COLO668 (cell line): ENCODE measurements at regions not wholly inside any gene's neighbourhood (a gene's known extent, or its start where the extent isn't known, plus 50 kb on each side); places are given as distances from the start of the nearest gene placed in this dataset.
A peak's percentile ranks its signal among the peaks of the same experiment; 100 is the strongest.
"Not testable (repeated sequence)": the region's sequence is repeated elsewhere in the genome, so short reads cannot be mapped to it uniquely, and the experiment has no call there.

ENCODE experiments used
- DNase-seq: peaks from one replicate; lab custom pipeline; 2025; ENCODE audit not compliant: unreplicated experiment; lab: John Stamatoyannopoulos, UW

DNA sequence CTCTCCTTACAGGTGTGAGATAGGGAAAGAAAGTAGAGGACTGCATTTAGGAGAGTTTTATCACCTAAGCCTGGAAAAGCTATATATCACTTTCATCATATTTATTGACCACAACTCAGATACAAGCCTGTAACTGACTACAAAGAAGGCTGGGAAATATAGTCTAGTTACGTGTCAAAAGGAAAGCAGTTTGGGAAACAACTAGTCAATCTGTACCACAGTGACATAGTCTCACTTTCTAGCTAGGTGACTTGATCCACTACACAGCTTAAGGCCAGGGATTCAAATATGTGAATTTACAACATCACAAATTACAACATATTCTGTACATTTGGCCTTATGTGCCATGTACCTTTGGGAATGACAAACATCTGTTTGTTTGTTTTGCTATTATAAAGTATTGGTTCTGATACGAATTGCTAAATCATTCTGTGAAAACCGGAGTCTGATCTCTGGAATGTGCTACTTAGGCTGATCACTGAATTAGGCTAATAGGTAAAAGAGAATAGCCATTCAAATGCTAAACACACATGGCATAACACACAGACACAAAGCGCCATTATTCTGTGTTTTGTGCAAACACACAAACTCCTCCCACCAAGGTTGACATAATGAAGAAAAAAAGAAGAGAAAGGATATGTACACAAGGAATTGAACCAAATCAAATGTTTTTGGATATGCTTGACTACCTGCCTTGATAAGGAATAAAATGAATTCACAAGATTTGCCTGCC is 279.8 kb downstream of the DUSP6 start:
- DNase-seq = peak; percentile 39

GRCh38 chr12:89070603-89071002 is 281.7 kb downstream of the DUSP6 start:
- DNase-seq = no peak

- no peak for DNase-seq
Observed at GRCh38 chr12:89069431-89069830, 282.9 kb downstream of the DUSP6 start.

DNA sequence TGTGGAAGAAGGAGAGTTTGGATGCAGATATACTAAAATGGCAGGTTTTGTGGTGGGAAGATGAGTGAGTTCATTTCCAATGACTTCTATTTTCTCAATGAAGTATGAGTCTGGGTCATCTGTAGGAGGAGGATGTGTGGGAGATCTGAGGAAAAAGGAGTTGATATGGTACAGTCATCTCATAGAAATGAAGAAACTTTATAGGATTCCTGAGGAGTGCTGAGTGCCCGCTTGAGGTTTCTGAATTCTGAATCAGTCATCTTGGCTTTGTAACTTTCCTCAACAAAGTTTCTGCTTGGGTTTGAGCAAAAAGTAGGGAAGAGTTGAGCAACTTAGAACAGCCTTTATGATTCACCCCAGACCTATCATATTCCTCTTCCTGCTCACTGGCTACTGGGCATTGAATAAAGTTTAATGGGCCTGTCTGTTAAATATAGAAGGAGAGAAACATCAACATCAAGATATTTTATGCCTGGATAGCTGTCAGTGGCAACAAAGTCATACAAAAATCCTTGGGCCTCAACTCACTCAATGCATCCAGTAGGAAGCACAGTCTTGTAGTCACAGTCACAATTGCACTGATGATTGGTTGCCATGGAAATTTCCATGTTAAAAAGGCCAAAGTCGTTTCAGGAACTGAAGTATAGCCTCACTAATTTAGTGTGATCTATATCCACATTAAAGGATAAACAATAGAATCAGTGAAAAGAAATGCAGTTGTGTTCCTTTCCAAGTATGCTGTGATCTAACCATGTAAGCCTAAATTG is 284.7 kb downstream of the DUSP6 start:
- DNase-seq = no peak

- DNase-seq = no peak
Observed at GRCh38 chr12:89064780-89065179, 287.5 kb downstream of the DUSP6 start.

- DNase-seq = no peak
Observed at GRCh38 chr12:89064151-89064550, 288.1 kb downstream of the DUSP6 start.

- DNase-seq = no peak
Observed at GRCh38 chr12:89062996-89063395, 289.3 kb downstream of the DUSP6 start.

DNA sequence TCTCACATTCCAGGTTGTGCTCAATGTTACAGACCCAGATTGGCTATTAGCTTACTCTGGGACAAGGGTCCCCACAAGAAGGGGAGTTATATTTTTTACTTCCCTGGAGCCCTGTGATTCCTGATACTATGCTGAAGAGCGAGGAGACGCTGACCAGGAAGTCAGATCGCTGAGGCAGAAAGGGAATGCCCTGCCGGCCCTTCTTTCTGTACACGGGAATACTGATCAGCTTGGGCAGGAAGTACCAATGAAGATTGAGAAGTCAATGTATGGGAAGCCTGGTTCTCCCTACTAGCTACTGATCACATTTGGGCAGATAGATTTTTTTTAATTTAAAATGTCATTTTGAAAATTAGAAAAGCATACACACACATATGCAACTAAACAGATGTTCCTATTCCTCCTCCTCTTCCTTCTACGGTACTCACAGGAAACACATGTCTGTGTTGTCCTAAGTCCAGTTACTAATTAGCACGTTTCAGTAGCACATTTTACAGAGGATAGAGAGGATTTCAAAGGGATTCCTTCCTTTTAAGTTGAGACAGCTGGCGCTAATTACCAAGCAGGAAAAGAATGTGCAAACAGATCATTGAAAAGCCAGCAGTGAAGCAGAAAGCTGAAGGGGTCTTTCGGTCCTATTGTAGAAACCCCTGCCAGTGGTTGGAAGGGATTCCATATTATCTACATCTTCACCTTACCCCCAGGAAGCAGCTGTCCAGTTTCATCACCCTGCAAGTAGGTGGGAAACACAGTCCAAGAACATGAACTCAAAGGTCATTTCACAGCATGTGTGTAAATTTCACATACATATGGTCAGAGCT is 292.4 kb downstream of the DUSP6 start:
- no peak for DNase-seq

DNA sequence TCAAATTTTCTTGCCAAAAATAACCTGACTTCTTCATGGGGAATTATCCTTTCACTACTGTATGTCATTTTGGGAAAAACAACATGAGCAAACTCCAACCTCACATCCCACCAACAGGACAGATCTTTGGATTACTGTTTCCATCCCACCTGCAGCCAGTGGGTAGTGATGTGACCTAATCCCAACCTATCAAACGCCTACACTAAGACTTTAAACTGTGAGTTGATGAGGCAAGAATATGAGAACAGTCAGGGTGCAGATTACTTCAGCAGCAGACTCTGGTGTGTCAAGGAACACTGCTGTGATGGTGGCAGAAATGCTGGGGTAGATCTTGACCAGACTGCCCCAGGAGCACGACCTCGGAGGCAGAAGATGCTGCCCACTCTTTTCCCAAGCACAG is 293.2 kb downstream of the DUSP6 start:
- no peak for DNase-seq

DNA sequence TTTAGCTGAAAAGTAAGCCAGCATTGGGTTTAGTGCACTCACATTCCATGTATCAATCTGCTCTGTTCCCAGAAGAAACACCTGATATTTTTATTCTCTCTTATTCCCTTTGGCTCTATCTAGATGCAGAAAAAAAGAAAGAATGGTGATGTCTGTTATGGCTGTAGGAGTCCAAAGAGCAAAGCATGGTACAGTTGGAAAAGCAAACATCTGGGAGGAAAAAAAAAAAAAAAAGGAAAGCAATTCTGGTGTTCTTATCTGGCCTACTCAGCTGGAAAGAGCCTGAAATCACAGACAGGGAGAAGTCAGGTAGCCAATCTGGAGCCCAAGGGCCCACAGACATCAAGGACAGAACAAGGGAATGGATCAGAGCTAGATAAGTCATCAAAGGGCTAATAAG is 293.9 kb downstream of the DUSP6 start:
- no peak for DNase-seq

DNA sequence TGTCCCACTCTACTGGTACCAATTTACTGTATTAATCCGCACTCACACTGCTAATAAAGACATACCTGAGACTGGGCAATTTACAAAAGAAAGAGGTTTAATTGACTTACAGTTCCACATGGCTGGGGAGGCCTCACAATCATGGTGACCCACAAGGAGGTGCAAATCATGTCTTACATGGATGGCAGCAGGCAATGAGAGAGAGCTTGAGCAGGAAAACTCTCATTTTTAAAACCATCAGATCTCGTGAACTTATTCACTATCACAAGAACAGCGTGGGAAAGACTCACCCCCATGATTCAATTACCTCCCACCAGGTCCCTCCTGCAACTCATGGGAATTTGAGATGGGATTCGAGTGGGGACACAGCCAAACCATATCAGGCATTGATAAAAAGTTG is 298.5 kb downstream of the DUSP6 start:
- not testable (repeated sequence) for DNase-seq

DNA sequence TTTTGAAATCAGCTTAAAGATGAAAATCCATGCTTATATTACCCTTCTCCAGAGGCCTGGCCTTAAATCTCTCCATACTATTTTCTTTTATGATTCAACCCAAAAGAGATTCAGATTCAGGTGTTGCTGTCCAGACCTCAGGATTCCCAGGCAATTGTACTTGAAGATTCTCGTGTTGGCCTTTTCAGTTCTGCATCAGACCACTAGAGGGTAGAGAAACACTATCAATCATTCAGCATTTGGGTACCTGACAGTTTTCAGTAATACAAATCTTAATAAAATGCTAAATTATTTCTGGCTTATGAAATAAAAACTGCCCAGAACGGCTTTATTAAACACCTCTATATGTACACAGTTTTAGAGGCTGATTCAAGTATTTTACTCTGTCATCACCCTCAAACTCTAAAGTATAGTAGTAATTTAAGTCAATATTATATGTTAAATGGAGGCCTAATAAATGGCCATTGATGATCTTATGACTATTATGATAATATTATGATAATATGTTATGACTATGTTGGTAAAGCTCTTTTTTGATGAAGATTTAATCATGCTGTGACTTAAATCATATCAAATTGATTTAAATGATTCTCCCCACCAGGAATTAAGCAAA is 301.1 kb downstream of the DUSP6 start:
- peak; percentile 50 for DNase-seq

DNA sequence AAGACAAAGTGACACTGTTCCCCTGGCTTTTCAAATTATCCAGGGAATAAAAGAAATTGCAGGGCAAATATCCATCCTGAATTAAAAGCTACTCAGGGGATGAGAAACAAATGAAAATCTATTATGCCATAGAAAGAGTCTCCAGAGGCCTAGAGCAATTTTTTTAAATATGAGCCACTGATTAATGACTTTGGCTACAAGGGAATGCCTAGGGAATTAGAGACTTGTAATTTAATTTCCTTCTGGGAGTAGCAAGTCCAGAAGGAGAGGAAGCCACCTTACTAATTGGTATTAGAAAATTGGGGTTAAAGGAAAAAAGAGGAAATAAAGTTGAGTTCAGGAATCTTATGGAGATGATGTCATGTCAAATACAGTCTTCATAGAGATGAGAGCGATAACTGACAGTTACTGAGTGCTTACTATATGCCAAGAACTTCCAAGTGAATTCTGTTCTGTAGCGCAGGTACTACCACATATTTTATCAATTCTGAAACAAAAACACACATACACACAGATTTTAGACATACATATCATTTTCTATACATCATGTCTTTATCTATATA is 304.4 kb downstream of the DUSP6 start:
- DNase-seq = no peak

DNA sequence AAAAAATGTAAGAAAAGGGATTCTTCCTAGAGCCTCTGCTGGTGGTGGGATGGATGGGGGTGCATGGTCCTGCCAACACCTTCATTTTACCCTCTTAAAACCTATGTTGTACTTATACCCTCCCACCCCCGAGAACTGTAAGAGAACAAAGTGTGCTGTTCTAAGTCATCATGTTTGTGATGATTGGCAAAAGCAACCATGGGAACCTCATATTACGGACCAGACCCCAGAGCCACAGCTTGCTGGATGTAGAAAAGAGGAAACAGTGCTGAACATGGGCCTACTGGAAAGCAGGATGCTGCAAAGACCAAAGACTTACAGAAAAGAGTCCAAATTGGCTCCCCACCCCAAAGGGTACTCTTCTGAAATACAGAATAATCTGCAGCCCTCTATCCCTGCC is 311.2 kb downstream of the DUSP6 start:
- DNase-seq = no peak

GRCh38 chr12:89040146-89040964 is 311.9 kb downstream of the DUSP6 start:
- no peak for DNase-seq

- no peak for DNase-seq
Observed at GRCh38 chr12:89038831-89039512, 313.3 kb downstream of the DUSP6 start.

GRCh38 chr12:89033062-89033461 is 319.2 kb downstream of the DUSP6 start:
- no peak for DNase-seq

DNA sequence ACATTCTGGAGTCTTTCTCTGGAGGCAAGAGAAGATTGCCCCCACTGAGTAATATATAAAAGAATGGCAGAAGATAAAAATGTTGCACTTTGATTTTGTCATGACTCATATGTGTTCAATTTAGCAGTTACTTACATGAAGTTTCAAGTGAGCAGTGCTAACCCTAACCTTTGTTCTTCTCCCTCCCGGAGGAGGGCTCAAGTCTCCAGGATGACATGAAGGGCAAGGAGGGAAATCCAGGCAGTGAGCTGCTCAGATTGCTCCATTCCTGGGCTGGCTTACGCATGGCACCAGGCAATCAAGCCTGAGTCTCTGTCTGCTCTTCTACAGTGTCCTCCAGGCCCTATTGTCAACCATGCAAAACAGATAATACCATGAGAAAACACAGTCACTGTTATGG is 322.3 kb downstream of the DUSP6 start:
- no peak for DNase-seq

DNA sequence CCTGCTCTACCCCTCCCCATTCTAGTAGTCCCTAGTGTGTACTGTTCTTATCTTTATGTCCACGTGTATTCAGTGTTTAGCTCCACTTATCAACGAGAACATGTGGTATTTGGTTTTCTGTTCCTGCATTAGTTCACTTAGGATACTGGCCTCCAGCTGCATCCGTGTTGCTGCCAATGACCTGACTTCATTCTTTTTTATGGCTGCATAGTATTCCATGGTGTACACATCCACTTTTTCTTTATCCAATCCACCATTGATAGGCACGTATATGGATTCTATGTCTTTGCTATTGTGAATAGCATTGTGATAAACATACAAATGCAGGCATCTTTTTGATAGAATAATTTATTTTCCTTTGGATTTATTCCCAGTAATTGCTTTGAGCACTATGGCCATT is 327.7 kb downstream of the DUSP6 start:
- no peak for DNase-seq

- no peak for DNase-seq
Observed at GRCh38 chr12:89023936-89024335, 328.4 kb downstream of the DUSP6 start.
